GM18861 (cell line): ENCODE measurements at regions not wholly inside any gene's neighbourhood (a gene's known extent, or its start where the extent isn't known, plus 50 kb on each side); places are given as distances from the start of the nearest gene placed in this dataset.
"Not testable (repeated sequence)": the region's sequence is repeated elsewhere in the genome, so short reads cannot be mapped to it uniquely, and the experiment has no call there.

Source experiments
- ATAC-seq: cut with Tn5 transposase; IDR thresholded peaks from one replicate; pipeline ENCODE4 v1.9.1; 2021; ENCODE audit not compliant: unreplicated experiment

DNA sequence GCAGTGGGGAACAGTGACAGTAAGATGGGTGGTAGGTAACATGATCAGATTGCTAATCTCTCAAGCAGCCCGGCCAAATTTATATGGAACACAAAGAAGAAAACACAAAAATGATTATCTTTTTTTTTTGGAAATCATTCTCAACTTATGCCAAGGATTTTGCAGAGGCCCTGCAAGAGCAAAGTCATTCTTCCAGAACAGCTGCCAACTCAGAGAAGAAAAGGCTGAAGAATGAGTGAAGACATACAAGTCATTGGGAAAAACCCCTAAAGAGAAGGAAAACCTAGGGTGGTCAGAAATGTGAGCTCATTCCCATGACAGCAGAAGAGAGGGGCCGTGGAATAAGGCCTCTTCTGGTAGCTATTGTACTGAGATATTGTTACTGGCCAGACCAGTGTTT lies 246.7 kb downstream of the SHOX2 start:
- ATAC-seq, result no peak

DNA sequence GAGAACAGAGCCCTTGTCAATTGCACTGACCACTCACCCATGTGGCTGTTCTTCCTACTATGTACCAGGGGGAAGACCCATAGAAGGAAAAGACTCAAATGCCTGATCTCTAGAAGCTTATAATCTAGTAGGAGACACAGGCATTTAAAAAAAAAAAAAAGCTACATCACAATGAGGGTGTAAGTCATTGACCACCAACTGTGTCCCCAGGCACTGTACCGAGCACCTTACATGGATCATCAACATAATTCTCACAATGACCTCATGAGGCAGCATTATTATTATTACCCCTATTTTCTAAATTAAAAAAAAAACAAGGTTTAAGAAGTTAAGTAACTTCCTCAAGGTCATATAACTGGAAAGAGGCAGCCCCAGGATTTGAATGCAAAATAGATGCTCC lies 247.4 kb downstream of the SHOX2 start:
- ATAC-seq, result no peak

DNA sequence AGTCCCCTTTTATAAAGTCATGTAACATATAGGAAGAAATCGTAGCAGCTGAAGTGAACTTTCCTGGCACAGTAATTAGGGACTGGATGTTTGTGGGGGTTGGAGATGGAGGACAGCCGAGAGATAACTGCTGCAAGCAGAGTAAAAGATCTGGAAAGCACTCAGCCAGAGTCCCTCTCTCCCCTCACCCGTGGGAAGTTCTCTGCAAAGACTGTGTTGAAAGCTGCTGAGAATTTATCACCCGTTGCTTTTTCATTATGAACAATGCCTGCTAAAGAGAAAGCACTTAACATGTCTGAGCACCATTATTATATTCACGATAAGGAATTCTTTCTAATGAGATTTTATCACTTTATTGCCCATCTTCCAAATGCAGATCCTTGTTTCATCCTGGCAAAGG lies 248.8 kb downstream of the SHOX2 start:
- ATAC-seq, result no peak

DNA sequence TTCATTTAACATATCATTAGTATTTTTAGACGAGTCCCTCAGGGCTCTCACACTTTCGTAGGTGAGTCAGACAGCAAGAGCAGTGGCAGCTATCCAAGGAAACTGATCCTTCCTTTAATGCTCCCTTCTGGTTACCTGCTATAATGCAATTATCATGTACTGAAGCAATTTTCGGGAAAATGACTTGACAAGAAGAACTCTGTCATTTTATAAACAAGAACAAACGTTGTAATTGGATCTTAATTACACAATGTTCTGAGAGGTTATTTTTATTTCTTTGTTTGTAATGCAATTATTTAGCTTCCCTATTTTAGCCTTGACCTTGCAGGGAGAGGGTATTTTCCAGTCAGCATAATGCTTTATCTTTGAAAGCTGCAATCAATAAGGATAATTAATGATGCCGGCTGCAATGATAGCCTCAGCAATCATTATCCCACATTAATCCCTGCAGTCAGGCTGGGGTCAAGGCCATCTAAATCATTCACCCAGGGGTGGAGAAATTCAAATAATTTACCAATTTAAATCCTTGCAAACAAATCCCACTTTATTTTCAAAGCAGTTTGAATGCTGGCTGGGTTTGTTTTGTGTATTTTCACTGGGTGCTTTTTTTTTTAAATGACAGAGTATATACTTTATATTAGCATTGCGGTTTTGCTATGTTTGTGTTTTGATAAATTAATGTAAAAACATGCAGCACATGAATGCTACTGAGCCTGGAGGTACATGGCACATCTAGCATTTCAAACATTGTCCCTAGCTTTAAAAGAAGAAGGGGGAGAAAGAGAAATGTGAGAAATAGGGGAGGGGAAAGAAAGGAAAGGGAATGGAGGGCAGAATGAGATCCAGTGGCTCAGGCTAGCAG lies 249.9 kb downstream of the SHOX2 start:
- ATAC-seq, result no peak

DNA sequence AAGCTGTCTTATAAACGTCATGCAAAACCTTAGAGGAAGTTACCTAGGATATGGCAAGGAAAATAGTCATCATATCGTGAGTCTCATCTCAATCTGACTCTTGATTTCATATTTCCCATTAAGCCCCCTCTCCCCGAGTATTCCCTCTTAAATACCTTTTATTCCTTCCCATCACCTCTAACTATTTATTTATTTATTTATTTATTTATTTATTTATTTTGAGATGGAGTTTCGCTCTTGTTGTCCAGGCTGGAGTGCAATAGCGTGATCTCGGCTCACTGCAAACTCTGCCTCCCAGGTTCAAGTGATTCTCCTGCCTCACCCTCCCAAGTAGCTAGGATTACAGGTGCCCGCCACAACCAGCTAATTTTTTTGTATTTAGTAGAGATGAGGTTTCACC lies 260.4 kb downstream of the SHOX2 start:
- ATAC-seq, result not testable (repeated sequence)

DNA sequence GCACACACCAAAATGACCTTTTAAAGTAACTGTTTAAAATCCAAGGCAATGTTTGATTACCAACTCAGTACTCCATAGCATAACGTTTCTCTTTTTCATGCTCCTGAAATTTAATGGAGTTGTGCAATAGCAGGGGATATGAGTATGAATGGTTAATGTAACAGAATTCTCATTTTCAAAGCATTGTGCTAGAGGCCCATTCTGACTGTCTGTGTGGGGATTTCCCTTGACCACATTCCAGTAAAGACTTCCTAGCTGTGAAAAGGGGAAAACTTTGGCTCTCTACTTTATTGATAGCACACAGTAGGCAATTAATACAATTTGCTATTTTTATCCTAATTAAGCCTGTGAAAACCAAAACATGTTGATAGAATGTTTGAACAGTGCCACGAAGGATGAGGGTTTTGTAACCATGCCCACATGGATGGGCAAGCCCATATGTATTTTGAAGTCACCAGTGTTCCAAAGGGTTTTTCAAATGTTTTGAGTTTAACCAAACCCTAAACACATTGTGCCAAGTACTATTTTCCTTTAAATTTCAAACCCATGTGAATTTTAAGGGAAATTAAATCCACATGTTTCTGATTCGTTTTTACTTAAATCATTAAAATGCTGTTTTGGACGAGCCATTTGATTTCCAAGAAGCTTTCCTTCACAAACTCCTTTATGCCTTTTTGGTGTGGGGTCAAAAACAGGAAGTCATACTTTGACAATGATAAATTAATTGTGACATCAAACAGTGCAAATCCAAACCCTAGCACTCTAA lies 261.2 kb downstream of the SHOX2 start:
- no peak for ATAC-seq

GRCh38 chr3:157844216-157844615 lies 262.0 kb downstream of the SHOX2 start:
- ATAC-seq, result no peak

- no peak for ATAC-seq
These were observed 265.2 kb downstream of the SHOX2 start for GRCh38 chr3:157841029-157841428.

- ATAC-seq, result no peak
These were observed 265.7 kb downstream of the SHOX2 start for GRCh38 chr3:157840564-157840963.

GRCh38 chr3:157838457-157838856 lies 267.8 kb downstream of the SHOX2 start:
- no peak for ATAC-seq

GRCh38 chr3:157837336-157837735 lies 268.9 kb downstream of the SHOX2 start:
- ATAC-seq, result no peak

GRCh38 chr3:157836022-157836421 lies 270.2 kb downstream of the SHOX2 start:
- ATAC-seq, result no peak

DNA sequence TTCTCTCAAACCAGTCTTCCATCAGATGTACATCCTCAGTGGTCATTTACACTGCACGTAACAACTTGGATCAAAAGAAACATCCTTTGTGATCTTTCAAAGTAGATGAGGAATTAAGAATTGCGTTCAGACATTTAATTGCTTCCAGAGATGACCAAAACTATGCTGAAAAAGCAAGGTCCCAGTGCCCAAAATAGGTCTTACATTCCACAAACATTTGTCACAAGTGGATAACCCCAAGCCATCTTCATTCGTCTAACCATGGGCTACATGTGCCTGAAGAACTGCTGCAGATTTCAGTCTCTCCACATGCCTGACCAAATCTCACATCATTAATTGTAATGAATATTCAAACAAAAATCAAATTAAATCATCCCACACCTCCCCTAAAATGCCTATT lies 273.6 kb downstream of the SHOX2 start:
- ATAC-seq, result no peak

GRCh38 chr3:157830556-157831236 lies 275.5 kb downstream of the SHOX2 start:
- no peak for ATAC-seq

DNA sequence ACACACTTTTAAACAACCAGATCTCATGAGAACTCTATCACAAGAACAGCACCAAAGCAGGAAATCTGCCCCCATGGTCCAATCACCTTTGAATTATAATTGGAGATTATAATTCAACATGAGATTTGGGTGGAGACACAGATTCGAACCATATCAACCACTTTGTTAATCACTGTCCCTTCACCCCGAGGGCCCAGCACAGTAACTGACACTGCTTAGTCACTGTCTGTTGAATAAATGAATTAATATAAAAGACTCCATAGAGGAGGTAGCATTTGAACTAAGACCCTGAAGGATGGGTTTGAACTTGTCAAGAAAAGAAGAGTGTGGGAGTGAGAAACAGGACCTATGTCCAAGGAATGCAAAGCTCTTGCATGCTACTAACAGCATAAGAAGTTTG lies 276.4 kb downstream of the SHOX2 start:
- ATAC-seq, result no peak

GRCh38 chr3:157824281-157824680 lies 281.9 kb downstream of the SHOX2 start:
- ATAC-seq, result no peak

- ATAC-seq, result no peak
These were observed 283.2 kb downstream of the SHOX2 start for GRCh38 chr3:157823050-157823449.

DNA sequence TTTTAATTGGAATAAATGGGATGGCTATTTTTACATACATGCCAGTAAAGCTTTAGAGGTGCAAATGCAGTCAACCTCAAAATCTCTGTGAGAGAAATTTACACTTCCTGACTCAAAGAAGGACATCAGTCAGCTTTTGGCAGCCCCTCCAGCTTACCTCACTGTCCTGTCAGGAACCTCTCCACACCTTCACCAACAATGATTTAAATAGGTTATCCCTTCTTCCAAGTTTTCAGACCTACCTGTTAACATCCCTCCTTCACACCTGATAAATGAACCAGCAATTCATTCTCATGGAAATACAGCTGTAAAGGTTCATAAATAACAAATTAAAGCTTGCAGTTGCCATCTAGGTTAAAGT lies 286.1 kb downstream of the SHOX2 start:
- ATAC-seq, result no peak

DNA sequence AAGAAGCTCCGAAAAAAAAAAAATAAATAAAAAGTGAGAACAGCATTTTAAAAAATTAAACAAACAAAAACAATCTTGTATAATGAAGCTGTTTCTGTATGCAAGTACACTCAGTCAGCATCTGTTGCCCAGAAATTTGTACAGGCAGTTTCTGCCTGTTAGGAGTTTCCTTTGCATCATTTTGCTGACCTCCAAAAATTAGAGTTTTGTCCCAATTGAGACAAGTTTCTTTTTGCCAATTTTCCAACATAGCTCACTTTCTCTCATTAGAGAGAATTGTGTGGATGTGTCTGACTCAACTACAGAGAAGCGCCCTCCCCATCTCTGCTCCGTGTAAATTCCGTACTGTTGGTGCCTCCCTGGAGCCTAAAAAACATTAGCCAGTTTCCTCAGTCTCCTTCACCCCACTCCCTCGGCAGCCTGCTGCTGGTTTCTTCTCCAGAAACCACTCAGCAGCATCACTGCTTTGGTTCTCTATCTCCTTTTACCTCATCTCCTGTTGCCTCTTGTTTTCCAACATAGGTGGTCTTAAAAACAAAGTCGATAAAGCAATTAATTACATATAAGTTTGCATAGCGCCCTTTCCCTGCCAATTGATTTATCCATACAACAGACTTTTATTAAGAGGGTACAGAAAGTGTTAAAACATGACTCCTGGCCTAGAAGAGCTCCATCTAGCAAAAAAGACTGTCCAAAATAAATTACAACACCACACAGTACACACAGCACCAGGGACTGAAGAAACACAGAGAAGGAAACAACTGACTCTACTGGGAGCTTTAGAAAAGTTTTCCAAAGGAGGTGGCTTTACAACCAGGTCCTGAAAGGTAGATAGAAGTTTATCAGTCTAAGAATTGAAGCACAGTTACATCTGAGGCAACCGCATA lies 286.7 kb downstream of the SHOX2 start:
- ATAC-seq, result no peak

GRCh38 chr3:157816896-157817295 lies 289.3 kb downstream of the SHOX2 start:
- ATAC-seq, result no peak

DNA sequence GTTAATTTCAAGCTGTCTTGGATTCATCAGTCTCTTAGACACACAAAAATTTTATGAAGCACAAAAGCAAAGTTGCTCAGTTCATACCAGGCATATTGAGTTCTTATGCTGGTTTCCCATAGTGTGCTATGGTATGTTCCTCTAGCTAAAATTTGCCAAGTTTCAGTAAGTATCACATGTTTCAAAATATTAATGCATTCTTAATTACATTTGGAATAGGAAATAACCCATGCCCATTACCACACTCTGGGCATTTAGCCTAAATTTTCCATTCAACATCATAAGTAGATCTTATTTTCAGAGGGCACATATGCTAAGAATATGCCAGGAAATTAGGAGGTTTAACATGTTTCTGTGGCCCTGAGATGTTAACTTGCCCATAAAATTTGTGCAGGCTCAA lies 289.9 kb downstream of the SHOX2 start:
- ATAC-seq, result no peak
